HepG2 (cell line): ENCODE measurements at regions not wholly inside any gene's neighbourhood (a gene's known extent, or its start where the extent isn't known, plus 50 kb on each side); places are given as distances from the start of the nearest gene placed in this dataset.
A peak's percentile ranks its signal among the peaks of the same experiment; 100 is the strongest.

Source experiments
- CHD2 ChIP-seq: IDR thresholded peaks from 2 replicates; pipeline ENCODE4 v1.6.1; 2011; ENCODE audit warnings: low read depth, low read length, improper control_type of control experiment
- E2F2 ChIP-seq: sonication (generic); formaldehyde crosslinking; IDR thresholded peaks from 2 replicates; pipeline ENCODE4 v1.4.0; 2020; ENCODE audit warnings: missing genetic modification reagents, borderline replicate concordance
- ELK4 ChIP-seq: sonication (generic); formaldehyde crosslinking; IDR thresholded peaks from 2 replicates; pipeline ENCODE4 v1.9.0; 2021; ENCODE audit warnings: missing genetic modification reagents, borderline replicate concordance
- FOXA1 ChIP-seq, 2 experiments: fragments of 450-650 bp in 1 of 2; sonication (generic) in 1 of 2; formaldehyde crosslinking in 1 of 2; IDR thresholded peaks; 2 replicates each; pipeline versions ENCODE4 v1.4.0 to v1.6.1; 2016 to 2020; ENCODE audit warnings: missing genetic modification reagents in 1 of 2
- GABPA ChIP-seq, 2 experiments: IDR thresholded peaks; 2 replicates each; pipeline ENCODE4 v1.6.1; 2011 to 2016; ENCODE audit warnings: low read depth in 2 of 2, low read length in 1 of 2, missing biosample characterization in 1 of 2, missing genetic modification characterization in 1 of 2
- HMG20B ChIP-seq: conservative IDR thresholded peaks from 2 replicates; pipeline ENCODE4 v1.6.1; 2016; ENCODE audit warnings: missing genetic modification reagents, missing compliant biosample characterization
- HNF1A ChIP-seq, 2 experiments: sonication (generic) in 1 of 2; formaldehyde crosslinking in 1 of 2; IDR thresholded peaks; 2 replicates each; pipeline versions ENCODE4 v1.4.0 to v1.6.1; 2016 to 2020; ENCODE audit warnings: borderline replicate concordance in 1 of 2, low read depth in 1 of 2, mild to moderate bottlenecking in 1 of 2, missing genetic modification reagents in 1 of 2
- HNF4G ChIP-seq, 2 experiments: sonication (generic) in 1 of 2; formaldehyde crosslinking in 1 of 2; IDR thresholded peaks; 2 replicates each; pipeline versions ENCODE4 v1.4.0 to v1.6.1; 2011 to 2020; ENCODE audit warnings: borderline replicate concordance in 2 of 2, low read depth in 2 of 2, mild to moderate bottlenecking in 2 of 2, low read length in 1 of 2, missing genetic modification reagents in 1 of 2, moderate library complexity in 1 of 2
- MXI1 ChIP-seq: IDR thresholded peaks from 3 replicates; pipeline ENCODE4 v1.6.1; 2012; ENCODE audit warnings: low read depth, low read length, inconsistent platforms, borderline replicate concordance
- SMAD3 ChIP-seq: sonication (generic); formaldehyde crosslinking; IDR thresholded peaks from 2 replicates; pipeline ENCODE4 v1.4.0; 2020; ENCODE audit warnings: missing genetic modification reagents
- ZBTB21 ChIP-seq: sonication (generic); formaldehyde crosslinking; IDR thresholded peaks from 2 replicates; pipeline ENCODE4 v1.4.0; 2020; ENCODE audit warnings: missing genetic modification reagents
- ZNF280D ChIP-seq: sonication (generic); formaldehyde crosslinking; IDR thresholded peaks from 2 replicates; pipeline ENCODE4 v1.5.1; 2020; ENCODE audit warnings: mild to moderate bottlenecking, missing genetic modification reagents
- ZNF331 ChIP-seq: sonication (generic); formaldehyde crosslinking; IDR thresholded peaks from 2 replicates; pipeline ENCODE4 v1.4.0; 2020; ENCODE audit warnings: missing genetic modification reagents
- ZNF772 ChIP-seq: sonication (generic); formaldehyde crosslinking; IDR thresholded peaks from 2 replicates; pipeline ENCODE4 v1.5.0; 2020; ENCODE audit warnings: mild to moderate bottlenecking, missing genetic modification reagents
- ZNF816 ChIP-seq: sonication (generic); formaldehyde crosslinking; IDR thresholded peaks from 2 replicates; pipeline ENCODE4 v1.8.0; 2022; ENCODE audit warnings: missing genetic modification reagents, mild to moderate bottlenecking, borderline replicate concordance
- TF ChIP-seq, protein P1 (sequence below): IDR thresholded peaks from 2 replicates; pipeline ENCODE4 v1.6.1; 2018; ENCODE audit warnings: missing genetic modification reagents, mild to moderate bottlenecking, missing compliant biosample characterization

DNA sequence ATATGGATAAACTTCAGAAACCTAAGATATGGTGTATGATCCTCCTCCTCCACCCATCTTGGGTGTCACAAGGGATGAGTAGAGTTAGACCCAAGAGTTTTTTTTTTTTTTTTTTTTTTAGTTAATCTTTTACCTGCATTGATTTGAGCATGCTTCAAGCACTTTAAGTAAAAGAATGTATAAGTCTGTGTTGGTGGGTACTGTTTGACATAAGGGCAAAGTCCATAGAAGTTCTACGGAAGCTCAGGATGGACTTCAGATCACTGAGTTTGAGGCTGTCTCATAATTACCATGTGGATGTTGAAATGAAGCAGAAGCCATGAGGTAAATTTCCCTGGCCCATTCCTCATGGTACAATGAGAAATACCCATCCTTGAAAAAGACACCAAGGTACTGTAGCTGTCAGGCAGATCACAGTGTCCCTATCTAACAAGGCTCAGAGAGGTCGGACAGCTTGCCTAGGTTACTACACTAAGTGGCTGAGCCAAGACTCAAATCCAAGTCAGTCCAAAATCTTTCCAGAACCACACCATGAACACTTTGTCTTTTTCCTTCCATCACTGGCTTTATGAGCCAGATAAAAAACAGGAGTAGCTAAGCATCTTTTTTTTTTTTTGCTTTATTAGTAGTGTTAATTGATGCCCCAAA lies 962.8 kb downstream of the CDH11 start (continued):
- TF ChIP-seq HNF1A (IDR thresholded peaks at IDR 0.05; ENCODE audit: low read depth) (peak; percentile 95), HNF1A (CRISPR knock-in tag; IDR thresholded peaks at IDR 0.05; ENCODE audit: borderline replicate concordance) (peak; percentile 95; the same call in 1 of the 2 replicates), GABPA (IDR thresholded peaks at IDR 0.05; ENCODE audit: low read depth, low read length) (no peak), GABPA (CRISPR knock-in tag; IDR thresholded peaks at IDR 0.05; ENCODE audit: low read depth) (peak; percentile 51; the same call in 1 of the 2 replicates), E2F2 (no peak), ZNF280D (CRISPR knock-in tag) (peak; percentile 94), HMG20B (CRISPR knock-in tag) (peak; percentile 75; the same call in 1 of the 2 replicates), ZNF331 (CRISPR knock-in tag) (peak; percentile 92), ZNF816 (CRISPR knock-in tag) (peak; percentile 32; the same call in 1 of the 2 replicates), MXI1 (peak; percentile 56; the same call in 1 of the 3 replicates), SMAD3 (CRISPR knock-in tag) (peak; percentile 79), FOXA1 (IDR thresholded peaks at IDR 0.05) (no peak), FOXA1 (CRISPR knock-in tag; IDR thresholded peaks at IDR 0.05) (peak; percentile 61; the same call in 1 of the 2 replicates), ZNF772 (peak; percentile 50; the same call in 1 of the 2 replicates), ZBTB21 (CRISPR knock-in tag) (peak; percentile 26; the same call in 1 of the 2 replicates), HNF4G (IDR thresholded peaks at IDR 0.05; ENCODE audit: borderline replicate concordance, low read depth, low read length) (peak; percentile 93), HNF4G (CRISPR knock-in tag; IDR thresholded peaks at IDR 0.05; ENCODE audit: borderline replicate concordance, low read depth) (peak; percentile 81), ELK4 (CRISPR knock-in tag) (no peak), CHD2 (no peak)
- TF ChIP-seq, protein P1, sequence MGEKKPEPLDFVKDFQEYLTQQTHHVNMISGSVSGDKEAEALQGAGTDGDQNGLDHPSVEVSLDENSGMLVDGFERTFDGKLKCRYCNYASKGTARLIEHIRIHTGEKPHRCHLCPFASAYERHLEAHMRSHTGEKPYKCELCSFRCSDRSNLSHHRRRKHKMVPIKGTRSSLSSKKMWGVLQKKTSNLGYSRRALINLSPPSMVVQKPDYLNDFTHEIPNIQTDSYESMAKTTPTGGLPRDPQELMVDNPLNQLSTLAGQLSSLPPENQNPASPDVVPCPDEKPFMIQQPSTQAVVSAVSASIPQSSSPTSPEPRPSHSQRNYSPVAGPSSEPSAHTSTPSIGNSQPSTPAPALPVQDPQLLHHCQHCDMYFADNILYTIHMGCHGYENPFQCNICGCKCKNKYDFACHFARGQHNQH (CRISPR knock-in tag), result peak; percentile 59
